HG03460 (cell line): ENCODE measurements at regions not wholly inside any gene's neighbourhood (a gene's known extent, or its start where the extent isn't known, plus 50 kb on each side); places are given as distances from the start of the nearest gene placed in this dataset.

Experiments
- ATAC-seq: cut with Tn5 transposase; IDR thresholded peaks from one replicate; pipeline ENCODE4 v1.9.1; 2021; ENCODE audit not compliant: unreplicated experiment

- no peak for ATAC-seq
Observed at GRCh38 chr7:120215654-120216053, 57.3 kb upstream of the KCND2 start.

GRCh38 chr7:120216947-120217346 is 56.0 kb upstream of the KCND2 start:
- ATAC-seq: no peak

GRCh38 chr7:120218712-120219111 is 54.3 kb upstream of the KCND2 start:
- ATAC-seq: no peak

GRCh38 chr7:120221666-120222065 is 51.3 kb upstream of the KCND2 start:
- ATAC-seq: no peak
